ENCODE measurements at regions not wholly inside any gene's neighbourhood (a gene's known extent, or its start where the extent isn't known, plus 50 kb on each side); places are given as distances from the start of the nearest gene placed in this dataset.

- no peaks in the 10 kb centered on the region for H3K27me3 ChIP-seq (ENCODE audit: insufficient read depth)
- no peak for DNase-seq
- no peaks in the 10 kb centered on the region for H3F3A ChIP-seq (replicated peaks; ENCODE audit: insufficient read depth)
- H3K4me2 ChIP-seq: no peak overlapping the region
- H3K4me1 ChIP-seq (ENCODE audit: control insufficient read depth in 1 of 2, insufficient read depth in 2 of 2, low read depth in 1 of 2, low read length in 1 of 2): peaks cover 0 to 10% of the 10 kb centered on the region in 2 experiments; a peak in 1 of 4 replicates
- ChIA-PET CTCF (no interaction called here), POLR2A (no interaction called here)
- H3K4me3 ChIP-seq (ENCODE audit: low read depth in 2 of 2, low read length in 1 of 2): no peak overlapping the region
- no peak overlapping the region for H3K27ac ChIP-seq (ENCODE audit: low read depth in 2 of 2, low read length in 1 of 2)
- H3K79me2 ChIP-seq (ENCODE audit: insufficient read depth): no peaks in the 10 kb centered on the region
- no peaks in the 10 kb centered on the region for H3K36me3 ChIP-seq (replicated peaks in 1 of 2; ENCODE audit: control insufficient read depth in 1 of 2, insufficient read depth in 2 of 2, low read length in 1 of 2)
- TF ChIP-seq FOXJ3 (CRISPR knock-in tag; IDR thresholded peaks at IDR 0.05): no peak
- no peak for TF ChIP-seq EZH2phosphoT487 (IDR thresholded peaks at IDR 0.05; ENCODE audit: borderline replicate concordance, low read depth)
- TF ChIP-seq RFX5 (IDR thresholded peaks at IDR 0.05; ENCODE audit: low read length): no peak
- TF ChIP-seq SIN3A (IDR thresholded peaks at IDR 0.05; ENCODE audit: borderline replicate concordance, low read depth, low read length): no peak
- TF ChIP-seq NRF1 (IDR thresholded peaks at IDR 0.05; ENCODE audit: low read depth, low read length): no peak
- no peak for TF ChIP-seq JUND (IDR thresholded peaks at IDR 0.05)
- TF ChIP-seq, protein P1, sequence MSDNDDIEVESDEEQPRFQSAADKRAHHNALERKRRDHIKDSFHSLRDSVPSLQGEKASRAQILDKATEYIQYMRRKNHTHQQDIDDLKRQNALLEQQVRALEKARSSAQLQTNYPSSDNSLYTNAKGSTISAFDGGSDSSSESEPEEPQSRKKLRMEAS (IDR thresholded peaks at IDR 0.05; ENCODE audit: low read depth): no peak
- no peak for TF ChIP-seq CHD2 (IDR thresholded peaks at IDR 0.05; ENCODE audit: low read length, partially characterized antibody)
- TF ChIP-seq, protein P2, sequence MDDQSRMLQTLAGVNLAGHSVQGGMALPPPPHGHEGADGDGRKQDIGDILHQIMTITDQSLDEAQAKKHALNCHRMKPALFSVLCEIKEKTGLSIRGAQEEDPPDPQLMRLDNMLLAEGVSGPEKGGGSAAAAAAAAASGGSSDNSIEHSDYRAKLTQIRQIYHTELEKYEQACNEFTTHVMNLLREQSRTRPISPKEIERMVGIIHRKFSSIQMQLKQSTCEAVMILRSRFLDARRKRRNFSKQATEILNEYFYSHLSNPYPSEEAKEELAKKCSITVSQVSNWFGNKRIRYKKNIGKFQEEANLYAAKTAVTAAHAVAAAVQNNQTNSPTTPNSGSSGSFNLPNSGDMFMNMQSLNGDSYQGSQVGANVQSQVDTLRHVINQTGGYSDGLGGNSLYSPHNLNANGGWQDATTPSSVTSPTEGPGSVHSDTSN (IDR thresholded peaks at IDR 0.05): no peak
- no peak for TF ChIP-seq ELF1 (IDR thresholded peaks at IDR 0.05)
- no peak for TF ChIP-seq TEAD4 (IDR thresholded peaks at IDR 0.05; ENCODE audit: borderline replicate concordance, insufficient read depth)
- TF ChIP-seq SMC3 (IDR thresholded peaks at IDR 0.05; ENCODE audit: low read depth, low read length): no peak
- TF ChIP-seq, protein P3, sequence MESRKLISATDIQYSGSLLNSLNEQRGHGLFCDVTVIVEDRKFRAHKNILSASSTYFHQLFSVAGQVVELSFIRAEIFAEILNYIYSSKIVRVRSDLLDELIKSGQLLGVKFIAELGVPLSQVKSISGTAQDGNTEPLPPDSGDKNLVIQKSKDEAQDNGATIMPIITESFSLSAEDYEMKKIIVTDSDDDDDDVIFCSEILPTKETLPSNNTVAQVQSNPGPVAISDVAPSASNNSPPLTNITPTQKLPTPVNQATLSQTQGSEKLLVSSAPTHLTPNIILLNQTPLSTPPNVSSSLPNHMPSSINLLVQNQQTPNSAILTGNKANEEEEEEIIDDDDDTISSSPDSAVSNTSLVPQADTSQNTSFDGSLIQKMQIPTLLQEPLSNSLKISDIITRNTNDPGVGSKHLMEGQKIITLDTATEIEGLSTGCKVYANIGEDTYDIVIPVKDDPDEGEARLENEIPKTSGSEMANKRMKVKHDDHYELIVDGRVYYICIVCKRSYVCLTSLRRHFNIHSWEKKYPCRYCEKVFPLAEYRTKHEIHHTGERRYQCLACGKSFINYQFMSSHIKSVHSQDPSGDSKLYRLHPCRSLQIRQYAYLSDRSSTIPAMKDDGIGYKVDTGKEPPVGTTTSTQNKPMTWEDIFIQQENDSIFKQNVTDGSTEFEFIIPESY (IDR thresholded peaks at IDR 0.05; ENCODE audit: borderline replicate concordance, low read depth): no peak
- no peak for TF ChIP-seq GABPA (IDR thresholded peaks at IDR 0.05; ENCODE audit: low read depth)
- TF ChIP-seq, protein P4, sequence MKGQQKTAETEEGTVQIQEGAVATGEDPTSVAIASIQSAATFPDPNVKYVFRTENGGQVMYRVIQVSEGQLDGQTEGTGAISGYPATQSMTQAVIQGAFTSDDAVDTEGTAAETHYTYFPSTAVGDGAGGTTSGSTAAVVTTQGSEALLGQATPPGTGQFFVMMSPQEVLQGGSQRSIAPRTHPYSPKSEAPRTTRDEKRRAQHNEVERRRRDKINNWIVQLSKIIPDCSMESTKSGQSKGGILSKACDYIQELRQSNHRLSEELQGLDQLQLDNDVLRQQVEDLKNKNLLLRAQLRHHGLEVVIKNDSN (IDR thresholded peaks at IDR 0.05; ENCODE audit: borderline replicate concordance, low read depth): no peak
- TF ChIP-seq IRF3 (IDR thresholded peaks at IDR 0.05; ENCODE audit: low read depth, low read length): no peak
- TF ChIP-seq TAF1 (IDR thresholded peaks at IDR 0.05; ENCODE audit: borderline replicate concordance, low read depth, low read length): no peak
- no peak for TF ChIP-seq NFIC (IDR thresholded peaks at IDR 0.05; ENCODE audit: borderline replicate concordance)
- H3K9ac ChIP-seq: no peak overlapping the region
- no peaks in the 10 kb centered on the region for H3K9me2 ChIP-seq
- H2AFZ ChIP-seq (ENCODE audit: low read depth): no peak overlapping the region
- H3K9me3 ChIP-seq: peaks cover 7% of the 10 kb centered on the region; the same call in 1 of the 2 replicates
- WGBS (ENCODE audit: low lambda C conversion rate): 27% methylated on average over 4 of the region's 4 CpGs
- H4K20me1 ChIP-seq (ENCODE audit: insufficient read depth): no peaks in the 10 kb centered on the region
Observed at GRCh38 chr2:129255610-129256313, 723.7 kb upstream of the RAB6C start.

All from SK-N-SH (cell line).